MM.1S (cell line): ENCODE measurements at regions not wholly inside any gene's neighbourhood (a gene's known extent, or its start where the extent isn't known, plus 50 kb on each side); places are given as distances from the start of the nearest gene placed in this dataset.
"Not testable (repeated sequence)": the region's sequence is repeated elsewhere in the genome, so short reads cannot be mapped to it uniquely, and the experiment has no call there.

Experiments used
- DNase-seq: peaks from one replicate; pipeline ENCODE4 v3.0.0-alpha.2; 2015
- H2AFZ ChIP-seq: fragments of 300-600 bp; sonication (generic); 2 replicates; pipeline ENCODE4 v1.6.0; 2016; ENCODE audit warnings: antibody characterized with exemption, low read length
- H3F3A ChIP-seq: fragments of 300-600 bp; sonication (generic); 2 replicates; pipeline ENCODE4 v1.6.1; 2016; ENCODE audit warnings: mild to moderate bottlenecking, antibody characterized with exemption, low read length, moderate library complexity, mixed read lengths; ENCODE audit not compliant: insufficient read depth
- H3K27ac ChIP-seq: fragments of 300-600 bp; sonication (generic); 2 replicates; pipeline ENCODE4 v1.5.1; 2016; ENCODE audit warnings: mild to moderate bottlenecking, low read length
- H3K27me3 ChIP-seq: fragments of 300-600 bp; sonication (generic); replicated peaks from 2 replicates; pipeline ENCODE4 v1.6.0; 2016; ENCODE audit warnings: low read length; ENCODE audit not compliant: insufficient read depth
- H3K36me3 ChIP-seq: fragments of 300-600 bp; sonication (generic); replicated peaks from 2 replicates; pipeline ENCODE4 v1.6.1; 2016; ENCODE audit warnings: mild to moderate bottlenecking, low read length, mixed read lengths; ENCODE audit not compliant: insufficient read depth
- H3K4me1 ChIP-seq: fragments of 300-600 bp; sonication (generic); 2 replicates; pipeline ENCODE4 v1.6.1; 2016; ENCODE audit warnings: low read length, mixed read lengths
- H3K4me2 ChIP-seq: fragments of 300-600 bp; sonication (generic); 2 replicates; pipeline ENCODE4 v1.6.0; 2016; ENCODE audit warnings: low read depth, low read length
- H3K4me3 ChIP-seq: fragments of 300-600 bp; sonication (generic); 2 replicates; pipeline ENCODE4 v1.5.1; 2016; ENCODE audit warnings: low read length, mixed read lengths
- H3K79me2 ChIP-seq: fragments of 300-600 bp; sonication (generic); 2 replicates; pipeline ENCODE4 v1.6.1; 2016; ENCODE audit warnings: mixed run types, low read length, mixed read lengths
- H3K9ac ChIP-seq: fragments of 300-600 bp; sonication (generic); 2 replicates; pipeline ENCODE4 v1.6.1; 2016; ENCODE audit warnings: low read length, mixed read lengths
- H3K9me2 ChIP-seq: fragments of 300-600 bp; sonication (generic); replicated peaks from 2 replicates; pipeline ENCODE4 v1.6.1; 2016; ENCODE audit warnings: mild to moderate bottlenecking, low read length, mixed read lengths; ENCODE audit not compliant: insufficient read depth
- H3K9me3 ChIP-seq: fragments of 300-600 bp; sonication (generic); replicated peaks from 2 replicates; pipeline ENCODE4 v1.6.1; 2016; ENCODE audit warnings: mild to moderate bottlenecking, low read length, mixed read lengths; ENCODE audit not compliant: insufficient read depth
- H4K20me1 ChIP-seq: fragments of 300-600 bp; sonication (generic); 2 replicates; pipeline ENCODE4 v1.6.1; 2016; ENCODE audit warnings: mild to moderate bottlenecking, low read length, moderate library complexity, mixed read lengths; ENCODE audit not compliant: insufficient read depth
- EZH2 ChIP-seq: fragments of 300-600 bp; sonication (generic); optimal IDR thresholded peaks from 2 replicates; pipeline ENCODE3; 2017; ENCODE audit warnings: low read depth, mild to moderate bottlenecking, antibody characterized with exemption, low read length, mixed read lengths
- EZH2phosphoT487 ChIP-seq: fragments of 300-600 bp; sonication (generic); IDR thresholded peaks from 2 replicates; pipeline ENCODE4 v1.6.1; 2018; ENCODE audit warnings: antibody characterized with exemption, low read length
- TF ChIP-seq, protein P1 (sequence below): fragments of 300-600 bp; sonication (generic); IDR thresholded peaks from 2 replicates; pipeline ENCODE4 v1.5.1; 2016; ENCODE audit warnings: antibody characterized with exemption, low read length, mixed read lengths

DNA sequence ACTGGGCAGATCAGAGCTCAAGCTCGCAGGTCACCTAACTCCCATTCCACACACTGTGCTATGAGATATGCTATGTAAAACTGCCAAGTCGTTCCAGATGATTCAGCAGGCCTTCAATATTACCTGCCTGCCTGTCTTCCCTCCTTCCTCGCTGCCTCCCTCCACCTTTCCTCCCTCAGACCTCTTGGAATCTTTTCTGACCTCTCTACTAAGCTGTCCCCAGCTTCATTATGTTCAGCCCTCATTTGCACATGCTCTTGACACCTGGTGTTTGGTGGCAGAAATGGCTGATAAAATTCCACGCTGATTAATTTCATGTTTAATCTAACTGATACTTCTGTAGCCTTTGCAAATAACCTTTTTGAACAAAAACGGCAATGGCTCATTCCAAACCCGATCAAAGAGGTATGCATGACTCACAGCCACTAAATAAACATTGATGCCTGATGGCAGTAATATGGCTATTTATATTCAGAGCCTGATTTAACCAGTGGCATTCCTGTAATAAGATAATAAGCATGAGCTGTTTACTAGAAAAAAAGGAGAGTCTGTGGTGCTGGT lies 130.8 kb upstream of the EGLN3 start:
- Histone ChIP-seq H2AFZ (no peak overlapping the region), H4K20me1 (no peaks in the 10 kb centered on the region), H3K79me2 (no peaks in the 10 kb centered on the region), H3K4me2 (no peak overlapping the region), H3K4me3 (no peak overlapping the region), H3K27me3 (no peaks in the 10 kb centered on the region), H3K9ac (no peak overlapping the region), H3K9me2 (no peaks in the 10 kb centered on the region), H3F3A (no peaks in the 10 kb centered on the region), H3K36me3 (no peaks in the 10 kb centered on the region), H3K9me3 (no peaks in the 10 kb centered on the region), H3K27ac (no peak overlapping the region), H3K4me1 (no peaks in the 10 kb centered on the region)
- DNase-seq: no peak
- TF ChIP-seq, protein P1, sequence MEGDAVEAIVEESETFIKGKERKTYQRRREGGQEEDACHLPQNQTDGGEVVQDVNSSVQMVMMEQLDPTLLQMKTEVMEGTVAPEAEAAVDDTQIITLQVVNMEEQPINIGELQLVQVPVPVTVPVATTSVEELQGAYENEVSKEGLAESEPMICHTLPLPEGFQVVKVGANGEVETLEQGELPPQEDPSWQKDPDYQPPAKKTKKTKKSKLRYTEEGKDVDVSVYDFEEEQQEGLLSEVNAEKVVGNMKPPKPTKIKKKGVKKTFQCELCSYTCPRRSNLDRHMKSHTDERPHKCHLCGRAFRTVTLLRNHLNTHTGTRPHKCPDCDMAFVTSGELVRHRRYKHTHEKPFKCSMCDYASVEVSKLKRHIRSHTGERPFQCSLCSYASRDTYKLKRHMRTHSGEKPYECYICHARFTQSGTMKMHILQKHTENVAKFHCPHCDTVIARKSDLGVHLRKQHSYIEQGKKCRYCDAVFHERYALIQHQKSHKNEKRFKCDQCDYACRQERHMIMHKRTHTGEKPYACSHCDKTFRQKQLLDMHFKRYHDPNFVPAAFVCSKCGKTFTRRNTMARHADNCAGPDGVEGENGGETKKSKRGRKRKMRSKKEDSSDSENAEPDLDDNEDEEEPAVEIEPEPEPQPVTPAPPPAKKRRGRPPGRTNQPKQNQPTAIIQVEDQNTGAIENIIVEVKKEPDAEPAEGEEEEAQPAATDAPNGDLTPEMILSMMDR: no peak
- no peak for TF ChIP-seq EZH2
- TF ChIP-seq EZH2phosphoT487: no peak

DNA sequence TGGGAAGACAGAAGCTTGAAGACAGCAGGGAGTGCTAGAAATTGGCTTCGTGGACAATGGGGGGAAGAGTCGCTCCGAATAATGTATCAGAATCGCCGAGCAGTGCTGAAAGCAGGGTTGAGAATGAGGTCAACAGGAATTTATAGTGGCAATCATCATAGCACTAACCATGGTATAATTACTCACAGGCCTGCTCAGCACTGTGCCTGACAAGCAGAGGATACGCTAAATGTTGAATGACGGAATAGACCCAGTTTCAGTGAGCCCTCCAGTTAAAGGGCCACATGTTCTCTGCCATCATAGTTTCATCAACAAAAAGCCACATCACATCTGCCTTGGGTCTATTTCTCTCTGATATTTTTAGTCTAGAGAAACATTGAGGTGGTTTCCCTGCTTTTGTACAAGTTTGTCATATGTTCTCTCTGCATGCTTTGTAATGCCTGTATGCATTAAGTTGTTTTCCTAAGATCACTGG lies 130.3 kb upstream of the EGLN3 start:
- Histone ChIP-seq H3K4me1 (no peaks in the 10 kb centered on the region), H3K27ac (no peak overlapping the region), H3K9me3 (no peaks in the 10 kb centered on the region), H3K36me3 (no peaks in the 10 kb centered on the region), H3K9me2 (no peaks in the 10 kb centered on the region), H3K9ac (no peak overlapping the region), H3K79me2 (no peaks in the 10 kb centered on the region), H3F3A (no peaks in the 10 kb centered on the region), H4K20me1 (no peaks in the 10 kb centered on the region), H2AFZ (no peak overlapping the region), H3K27me3 (no peaks in the 10 kb centered on the region), H3K4me3 (no peak overlapping the region), H3K4me2 (no peak overlapping the region)
- no peak for DNase-seq
- TF ChIP-seq EZH2phosphoT487 (no peak), EZH2 (no peak)
- TF ChIP-seq, protein P1: no peak

DNA sequence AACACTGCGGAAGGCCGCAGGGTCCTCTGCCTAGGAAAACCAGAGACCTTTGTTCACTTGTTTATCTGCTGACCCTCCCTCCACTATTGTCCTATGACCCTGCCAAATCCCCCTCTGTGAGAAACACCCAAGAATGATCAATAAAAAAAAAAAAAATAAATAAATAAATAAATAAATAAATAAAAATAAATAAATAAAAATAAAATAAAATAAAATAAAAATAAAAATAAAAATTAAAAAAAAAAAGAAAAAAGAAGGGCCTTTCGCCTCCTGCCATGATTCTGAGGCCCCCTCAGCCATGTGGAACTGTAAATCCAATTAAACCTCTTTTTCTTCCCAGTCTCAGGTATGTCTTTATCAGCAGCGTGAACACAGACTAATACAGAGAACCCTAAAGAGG lies 128.8 kb upstream of the EGLN3 start:
- H3K79me2 ChIP-seq, H2AFZ ChIP-seq, H3K4me1 ChIP-seq, H3K27me3 ChIP-seq, H3K4me3 ChIP-seq, DNase-seq, H3K9me2 ChIP-seq, H3K4me2 ChIP-seq, H3K9ac ChIP-seq, H3K27ac ChIP-seq, H3K9me3 ChIP-seq, H4K20me1 ChIP-seq, H3K36me3 ChIP-seq, H3F3A ChIP-seq: not testable (repeated sequence)

DNA sequence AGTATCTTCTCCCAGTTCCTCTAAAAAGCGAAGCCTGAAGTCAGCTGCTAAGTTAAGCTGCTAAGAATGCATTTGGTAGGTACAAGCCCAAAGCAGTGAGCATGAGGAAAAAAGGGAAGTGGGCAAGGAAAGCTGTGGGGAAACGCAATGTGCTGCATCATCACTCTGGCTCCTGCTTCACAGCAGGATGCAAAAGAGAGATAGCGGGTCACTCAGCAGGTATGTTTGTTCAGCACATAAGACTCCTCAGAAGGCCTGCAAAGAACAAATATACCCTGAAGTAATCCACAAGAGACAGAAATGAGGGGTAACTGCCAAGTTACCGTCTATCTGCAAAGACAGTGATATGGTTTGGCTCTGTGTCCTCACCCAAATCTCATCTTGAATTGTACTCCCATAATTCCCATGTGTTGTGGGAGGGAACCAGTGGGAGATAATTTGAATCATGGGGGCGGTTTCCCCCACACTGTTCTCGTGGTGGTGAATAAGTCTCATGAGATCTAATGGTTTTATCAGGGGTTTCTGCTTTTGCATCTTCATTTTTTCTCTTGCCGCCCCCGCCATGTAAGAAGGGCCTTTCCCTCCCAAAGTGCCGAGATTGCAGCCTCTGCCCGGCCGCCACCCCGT lies 127.4 kb upstream of the EGLN3 start:
- Histone ChIP-seq H2AFZ (no peak overlapping the region), H3K4me2 (no peak overlapping the region)

More for the DNA sequence above, 127.4 kb upstream of the EGLN3 start:
- Histone ChIP-seq H3K36me3 (no peaks in the 10 kb centered on the region), H3K4me3 (no peak overlapping the region), H3K27me3 (no peaks in the 10 kb centered on the region), H3K9me3 (no peaks in the 10 kb centered on the region), H3K9me2 (no peaks in the 10 kb centered on the region), H4K20me1 (no peaks in the 10 kb centered on the region), H3K27ac (no peak overlapping the region), H3K79me2 (no peaks in the 10 kb centered on the region), H3F3A (no peaks in the 10 kb centered on the region), H3K9ac (no peak overlapping the region), H3K4me1 (no peaks in the 10 kb centered on the region)
- no peak for TF ChIP-seq EZH2
- no peak for DNase-seq
